ENCODE measurements at regions not wholly inside any gene's neighbourhood (a gene's known extent, or its start where the extent isn't known, plus 50 kb on each side); places are given as distances from the start of the nearest gene placed in this dataset.

GRCh38 chr5:126236994-126237393, 186.2 kb upstream of the GRAMD2B start:
- H3K4me3 ChIP-seq (ENCODE audit: low read depth, low read length) = no peak overlapping the region
- DNase-seq (ENCODE audit: low read depth) = no peak
- TF ChIP-seq, protein P1, sequence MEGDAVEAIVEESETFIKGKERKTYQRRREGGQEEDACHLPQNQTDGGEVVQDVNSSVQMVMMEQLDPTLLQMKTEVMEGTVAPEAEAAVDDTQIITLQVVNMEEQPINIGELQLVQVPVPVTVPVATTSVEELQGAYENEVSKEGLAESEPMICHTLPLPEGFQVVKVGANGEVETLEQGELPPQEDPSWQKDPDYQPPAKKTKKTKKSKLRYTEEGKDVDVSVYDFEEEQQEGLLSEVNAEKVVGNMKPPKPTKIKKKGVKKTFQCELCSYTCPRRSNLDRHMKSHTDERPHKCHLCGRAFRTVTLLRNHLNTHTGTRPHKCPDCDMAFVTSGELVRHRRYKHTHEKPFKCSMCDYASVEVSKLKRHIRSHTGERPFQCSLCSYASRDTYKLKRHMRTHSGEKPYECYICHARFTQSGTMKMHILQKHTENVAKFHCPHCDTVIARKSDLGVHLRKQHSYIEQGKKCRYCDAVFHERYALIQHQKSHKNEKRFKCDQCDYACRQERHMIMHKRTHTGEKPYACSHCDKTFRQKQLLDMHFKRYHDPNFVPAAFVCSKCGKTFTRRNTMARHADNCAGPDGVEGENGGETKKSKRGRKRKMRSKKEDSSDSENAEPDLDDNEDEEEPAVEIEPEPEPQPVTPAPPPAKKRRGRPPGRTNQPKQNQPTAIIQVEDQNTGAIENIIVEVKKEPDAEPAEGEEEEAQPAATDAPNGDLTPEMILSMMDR (conservative IDR thresholded peaks at IDR 0.05; ENCODE audit: low read depth, low read length) = no peak

GRCh38 chr5:126248611-126249010, 174.6 kb upstream of the GRAMD2B start:
- TF ChIP-seq, protein P1 (conservative IDR thresholded peaks at IDR 0.05; ENCODE audit: low read depth, low read length) = no peak
- H3K4me3 ChIP-seq (ENCODE audit: low read depth, low read length) = no peak overlapping the region
- peak; percentile 88 for DNase-seq (ENCODE audit: low read depth)

GRCh38 chr5:126251024-126251423, 172.2 kb upstream of the GRAMD2B start:
- no peak for DNase-seq (ENCODE audit: low read depth)

DNA sequence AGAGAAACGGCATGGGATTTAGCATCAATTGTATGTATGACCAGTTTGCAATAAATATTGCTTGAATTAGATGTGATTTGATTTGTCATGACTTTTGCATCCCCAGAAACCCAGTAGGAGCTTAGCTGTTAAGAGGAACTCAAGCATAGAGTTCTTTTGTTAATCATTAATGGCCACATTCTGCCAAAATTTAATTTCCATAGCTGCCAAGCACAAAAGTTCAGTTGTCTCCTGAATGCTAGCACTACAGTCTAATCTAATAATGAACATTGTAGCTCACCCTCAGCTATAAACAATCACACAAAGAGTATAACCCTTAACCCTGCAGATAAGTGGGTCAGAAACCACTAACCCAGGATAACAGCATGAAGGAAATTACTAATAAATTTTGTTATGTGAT, 169.8 kb upstream of the GRAMD2B start:
- peak; percentile 45 for DNase-seq (ENCODE audit: low read depth)
- no peak overlapping the region for H3K4me3 ChIP-seq (ENCODE audit: low read depth, low read length)
- TF ChIP-seq, protein P1 (conservative IDR thresholded peaks at IDR 0.05; ENCODE audit: low read depth, low read length) = no peak

More at GRCh38 chr5:126251024-126251423, 172.2 kb upstream of the GRAMD2B start:
- TF ChIP-seq, protein P1 (conservative IDR thresholded peaks at IDR 0.05; ENCODE audit: low read depth, low read length) = no peak
- no peak overlapping the region for H3K4me3 ChIP-seq (ENCODE audit: low read depth, low read length)

DNA sequence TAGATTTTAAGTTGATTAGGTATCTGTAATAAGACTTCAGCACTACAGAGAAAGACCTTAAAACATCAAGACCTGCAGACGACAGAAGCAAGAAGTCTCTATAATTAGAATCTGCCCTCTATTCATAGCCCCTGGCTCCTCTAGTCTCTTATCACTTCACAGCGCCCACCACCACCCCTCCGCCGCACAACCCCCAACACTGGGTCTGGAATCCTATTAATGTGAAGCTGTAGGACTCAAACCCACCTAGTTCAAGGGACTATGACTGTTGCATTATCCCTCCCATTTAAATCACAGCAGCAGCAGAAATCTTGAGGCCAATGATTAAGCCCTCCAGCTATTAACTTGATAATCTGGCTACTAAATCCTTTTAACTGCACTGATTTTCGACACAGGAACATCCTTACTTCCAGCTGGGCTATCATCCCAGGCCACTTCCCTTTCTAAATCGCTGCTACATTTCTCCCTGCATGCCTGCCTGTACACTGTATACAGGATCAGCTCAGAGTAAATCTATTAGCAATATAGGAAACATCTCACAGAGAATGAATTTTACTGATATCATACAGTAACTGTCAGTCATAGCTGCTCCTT, 159.5 kb upstream of the GRAMD2B start:
- H3K4me3 ChIP-seq (ENCODE audit: low read depth, low read length) = no peak overlapping the region
- TF ChIP-seq, protein P1 (conservative IDR thresholded peaks at IDR 0.05; ENCODE audit: low read depth, low read length) = no peak
- DNase-seq (ENCODE audit: low read depth) = no peak

GRCh38 chr5:126265917-126266316, 157.3 kb upstream of the GRAMD2B start:
- TF ChIP-seq, protein P1 (conservative IDR thresholded peaks at IDR 0.05; ENCODE audit: low read depth, low read length) = no peak
- DNase-seq (ENCODE audit: low read depth) = no peak
- no peak overlapping the region for H3K4me3 ChIP-seq (ENCODE audit: low read depth, low read length)

- no peak overlapping the region for H3K4me3 ChIP-seq (ENCODE audit: low read depth, low read length)
- no peak for DNase-seq (ENCODE audit: low read depth)
- TF ChIP-seq, protein P1 (conservative IDR thresholded peaks at IDR 0.05; ENCODE audit: low read depth, low read length) = no peak
Observed at GRCh38 chr5:126267438-126267837, 155.8 kb upstream of the GRAMD2B start.
